Fibroblast of skin of right biceps (primary cell): ENCODE measurements at regions not wholly inside any gene's neighbourhood (a gene's known extent, or its start where the extent isn't known, plus 50 kb on each side); places are given as distances from the start of the nearest gene placed in this dataset.
"Not testable (repeated sequence)": the region's sequence is repeated elsewhere in the genome, so short reads cannot be mapped to it uniquely, and the experiment has no call there.

Source experiments
- DNase-seq: peaks from one replicate; pipeline ENCODE4 v3.0.0-alpha.2; 2013

GRCh38 chr2:90238505-90239230 is 1547.2 kb downstream of the RPIA start:
- not testable (repeated sequence) for DNase-seq

GRCh38 chr2:90239769-90240168 is 1548.3 kb downstream of the RPIA start:
- not testable (repeated sequence) for DNase-seq

GRCh38 chr2:90244902-90245765 is 1553.7 kb downstream of the RPIA start:
- DNase-seq = peak; percentile 1

GRCh38 chr2:90248400-90248799 is 1556.9 kb downstream of the RPIA start:
- DNase-seq = not testable (repeated sequence)

GRCh38 chr2:90250350-90250749 is 1558.9 kb downstream of the RPIA start:
- not testable (repeated sequence) for DNase-seq

GRCh38 chr2:90251576-90251975 is 1560.1 kb downstream of the RPIA start:
- not testable (repeated sequence) for DNase-seq

GRCh38 chr2:90253306-90253705 is 1561.8 kb downstream of the RPIA start:
- not testable (repeated sequence) for DNase-seq

GRCh38 chr2:90266888-90267287 is 1575.4 kb downstream of the RPIA start:
- DNase-seq = not testable (repeated sequence)

- not testable (repeated sequence) for DNase-seq
These were observed 1596.3 kb downstream of the RPIA start for GRCh38 chr2:90287751-90288150.

GRCh38 chr2:90288396-90288795 is 1596.9 kb downstream of the RPIA start:
- DNase-seq = not testable (repeated sequence)

- not testable (repeated sequence) for DNase-seq
These were observed 1598.0 kb downstream of the RPIA start for GRCh38 chr2:90289291-90289980.

GRCh38 chr2:90290701-90291100 is 1599.2 kb downstream of the RPIA start:
- DNase-seq = not testable (repeated sequence)

GRCh38 chr2:90291168-90291883 is 1599.9 kb downstream of the RPIA start:
- not testable (repeated sequence) for DNase-seq

GRCh38 chr2:90291934-90292333 is 1600.5 kb downstream of the RPIA start:
- DNase-seq = not testable (repeated sequence)

GRCh38 chr2:90292451-90292850 is 1601.0 kb downstream of the RPIA start:
- DNase-seq = not testable (repeated sequence)

GRCh38 chr2:90293224-90293623 is 1601.8 kb downstream of the RPIA start:
- DNase-seq = not testable (repeated sequence)

GRCh38 chr2:90293806-90294205 is 1602.3 kb downstream of the RPIA start:
- not testable (repeated sequence) for DNase-seq

GRCh38 chr2:90295036-90295750 is 1603.7 kb downstream of the RPIA start:
- DNase-seq = not testable (repeated sequence)

GRCh38 chr2:90296484-90296777 is 1605.0 kb downstream of the RPIA start:
- DNase-seq = not testable (repeated sequence)

- not testable (repeated sequence) for DNase-seq
These were observed 1606.2 kb downstream of the RPIA start for GRCh38 chr2:90297701-90298100.

GRCh38 chr2:90298126-90298755 is 1606.8 kb downstream of the RPIA start:
- DNase-seq = not testable (repeated sequence)
